GM19468 (cell line): ENCODE measurements at regions not wholly inside any gene's neighbourhood (a gene's known extent, or its start where the extent isn't known, plus 50 kb on each side); places are given as distances from the start of the nearest gene placed in this dataset.
"Not testable (repeated sequence)": the region's sequence is repeated elsewhere in the genome, so short reads cannot be mapped to it uniquely, and the experiment has no call there.

ENCODE experiments used
- ATAC-seq: cut with Tn5 transposase; IDR thresholded peaks from one replicate; pipeline ENCODE4 v1.9.1; 2021; ENCODE audit warnings: mild to moderate bottlenecking, moderate library complexity, moderate number of reproducible peaks; ENCODE audit not compliant: unreplicated experiment; ENCODE audit errors: extremely low read depth

GRCh38 chr12:67019070-67019469 lies 250.1 kb upstream of the CAND1 start:
- no peak for ATAC-seq

- ATAC-seq, result peak; percentile 63
These were observed 243.5 kb upstream of the CAND1 start for GRCh38 chr12:67025543-67026114.

- ATAC-seq, result no peak
These were observed 242.5 kb upstream of the CAND1 start for GRCh38 chr12:67026487-67027246.

- no peak for ATAC-seq
These were observed 240.6 kb upstream of the CAND1 start for GRCh38 chr12:67028529-67028928.

- no peak for ATAC-seq
These were observed 234.9 kb upstream of the CAND1 start for GRCh38 chr12:67034110-67034879.

- ATAC-seq, result no peak
These were observed 234.0 kb upstream of the CAND1 start for GRCh38 chr12:67035121-67035520.

- ATAC-seq, result no peak
These were observed 230.7 kb upstream of the CAND1 start for GRCh38 chr12:67038486-67038885.

- no peak for ATAC-seq
These were observed 228.9 kb upstream of the CAND1 start for GRCh38 chr12:67039995-67040860.

GRCh38 chr12:67040861-67041137 lies 228.4 kb upstream of the CAND1 start:
- no peak for ATAC-seq

- no peak for ATAC-seq
These were observed 226.4 kb upstream of the CAND1 start for GRCh38 chr12:67042697-67043131.

- no peak for ATAC-seq
These were observed 225.4 kb upstream of the CAND1 start for GRCh38 chr12:67043771-67044170.

- ATAC-seq, result no peak
These were observed 223.5 kb upstream of the CAND1 start for GRCh38 chr12:67045650-67046049.

- no peak for ATAC-seq
These were observed 223.1 kb upstream of the CAND1 start for GRCh38 chr12:67046062-67046461.

- ATAC-seq, result no peak
These were observed 221.5 kb upstream of the CAND1 start for GRCh38 chr12:67047634-67048033.

- no peak for ATAC-seq
These were observed 220.8 kb upstream of the CAND1 start for GRCh38 chr12:67048371-67048770.

GRCh38 chr12:67049199-67049598 lies 220.0 kb upstream of the CAND1 start:
- ATAC-seq, result not testable (repeated sequence)

- no peak for ATAC-seq
These were observed 216.2 kb upstream of the CAND1 start for GRCh38 chr12:67052981-67053380.

- no peak for ATAC-seq
These were observed 212.8 kb upstream of the CAND1 start for GRCh38 chr12:67056329-67056728.

GRCh38 chr12:67057072-67057471 lies 212.1 kb upstream of the CAND1 start:
- ATAC-seq, result no peak

GRCh38 chr12:67062193-67062592 lies 207.0 kb upstream of the CAND1 start:
- ATAC-seq, result no peak
